ENCODE measurements at regions not wholly inside any gene's neighbourhood (a gene's known extent, or its start where the extent isn't known, plus 50 kb on each side); places are given as distances from the start of the nearest gene placed in this dataset.

DNA sequence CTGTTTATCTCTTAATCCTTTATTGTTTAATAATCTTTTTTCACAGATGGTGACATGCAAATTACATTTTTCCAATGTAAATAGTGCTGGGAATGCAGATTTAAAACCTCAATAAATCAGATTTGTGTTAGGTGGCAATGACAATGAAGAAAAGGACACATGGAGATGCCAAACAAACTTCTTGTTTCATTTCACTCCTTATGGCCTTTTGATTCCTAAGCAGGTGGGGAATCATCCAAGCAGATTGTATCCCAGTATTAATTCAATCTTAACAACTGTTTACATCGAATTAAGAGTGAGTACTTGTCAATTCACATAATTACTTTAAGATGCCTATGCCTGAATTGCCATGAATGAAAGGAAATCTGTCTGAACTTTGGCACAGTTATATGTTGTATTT is 98.9 kb upstream of the RGS18 start:
- TF ChIP-seq, protein P1, sequence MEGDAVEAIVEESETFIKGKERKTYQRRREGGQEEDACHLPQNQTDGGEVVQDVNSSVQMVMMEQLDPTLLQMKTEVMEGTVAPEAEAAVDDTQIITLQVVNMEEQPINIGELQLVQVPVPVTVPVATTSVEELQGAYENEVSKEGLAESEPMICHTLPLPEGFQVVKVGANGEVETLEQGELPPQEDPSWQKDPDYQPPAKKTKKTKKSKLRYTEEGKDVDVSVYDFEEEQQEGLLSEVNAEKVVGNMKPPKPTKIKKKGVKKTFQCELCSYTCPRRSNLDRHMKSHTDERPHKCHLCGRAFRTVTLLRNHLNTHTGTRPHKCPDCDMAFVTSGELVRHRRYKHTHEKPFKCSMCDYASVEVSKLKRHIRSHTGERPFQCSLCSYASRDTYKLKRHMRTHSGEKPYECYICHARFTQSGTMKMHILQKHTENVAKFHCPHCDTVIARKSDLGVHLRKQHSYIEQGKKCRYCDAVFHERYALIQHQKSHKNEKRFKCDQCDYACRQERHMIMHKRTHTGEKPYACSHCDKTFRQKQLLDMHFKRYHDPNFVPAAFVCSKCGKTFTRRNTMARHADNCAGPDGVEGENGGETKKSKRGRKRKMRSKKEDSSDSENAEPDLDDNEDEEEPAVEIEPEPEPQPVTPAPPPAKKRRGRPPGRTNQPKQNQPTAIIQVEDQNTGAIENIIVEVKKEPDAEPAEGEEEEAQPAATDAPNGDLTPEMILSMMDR (IDR thresholded peaks at IDR 0.05; ENCODE audit: borderline replicate concordance, extremely low read depth, low read length, poor library complexity, severe bottlenecking): no peak
- TF ChIP-seq EZH2 (IDR thresholded peaks at IDR 0.05; ENCODE audit: borderline replicate concordance, low read depth, low read length, severe bottlenecking): no peak
